Heart right ventricle (tissue), 16 donors: ENCODE measurements at regions not wholly inside any gene's neighbourhood (a gene's known extent, or its start where the extent isn't known, plus 50 kb on each side); places are given as distances from the start of the nearest gene placed in this dataset.

Source experiments
- ATAC-seq, 8 donors: fragments of 200-7000 bp; cut with Tn5 transposase; one replicate each; pipeline ENCODE4 v1.9.1; 2020; ENCODE audit warnings: mild to moderate bottlenecking in 8 of 8, moderate library complexity in 8 of 8, moderate number of reproducible peaks in 1 of 8
- DNase-seq, 2 donors: peaks; one replicate each; pipeline ENCODE4 v3.0.0-alpha.2; 2020
- H3K27ac ChIP-seq, 10 donors: fragments of 200-600 bp; sonication (generic) in 2 of 10; one replicate each; pipeline versions ENCODE4 v1.5.0 to v1.8.0; 2020 to 2022; ENCODE audit warnings: mild to moderate bottlenecking in 3 of 10
- H3K27me3 ChIP-seq, 7 donors: fragments of 200-600 bp; one replicate each; pipeline ENCODE4 v1.8.0; 2021 to 2022; ENCODE audit warnings: mild to moderate bottlenecking in 2 of 7
- H3K36me3 ChIP-seq, 9 donors: fragments of 200-600 bp; sonication (generic) in 1 of 9; one replicate each; pipeline versions ENCODE4 v1.5.0 to v1.8.0; 2020 to 2022; ENCODE audit warnings: mild to moderate bottlenecking in 2 of 9
- H3K4me1 ChIP-seq, 9 donors: fragments of 200-600 bp; sonication (generic) in 1 of 9; one replicate each; pipeline versions ENCODE4 v1.5.0 to v1.8.0; 2020 to 2022; ENCODE audit warnings: mild to moderate bottlenecking in 4 of 9
- H3K4me3 ChIP-seq, 10 donors: fragments of 200-600 bp; sonication (generic) in 2 of 10; one replicate each; pipeline versions ENCODE4 v1.5.0 to v1.8.0; 2020 to 2022; ENCODE audit warnings: mild to moderate bottlenecking in 7 of 10, moderate library complexity in 2 of 10
- H3K9me3 ChIP-seq, 11 donors: fragments of 200-600 bp in 10 of 11; sonication (generic) in 2 of 11; one replicate each; pipeline versions ENCODE4 v1.5.0 to v1.8.0; 2013 to 2022; ENCODE audit warnings: mild to moderate bottlenecking in 2 of 11, control low read depth in 1 of 11, moderate library complexity in 1 of 11
- WGBS, 2 donors: extraction: QIAGEN DNeasy Blood & Tissue Kit; methylation state at CpG; one replicate each; pipeline ENCODE4 v1.1.7; 2013; ENCODE audit warnings: inconsistent platforms in 1 of 2; 5-methylcytosine and 5-hydroxymethylcytosine counted together
- intact Hi-C, 10 donors: fragments of 100-400 bp; cut with DNase I; formaldehyde crosslinking; loops; one replicate each; pipeline versions ENCODE4 v1.11.1 to v1.14.2; 2022
- TF ChIP-seq, protein P1 (sequence below), 9 donors: fragments of 200-600 bp; sonication (generic) in 2 of 9; IDR thresholded peaks; one replicate each; pipeline versions ENCODE4 v1.5.0 to v1.8.0; 2021 to 2022; ENCODE audit warnings: antibody characterized with exemption in 9 of 9, mild to moderate bottlenecking in 5 of 9, moderate library complexity in 1 of 9
- donor health status: Arrhythmogenic right ventricular cardiomyopathy.
- donor health status: ischemic (EF 13 %, LVEDD 7.1; RV severe dilation, severe dysfunction).
- donor health status: healthy with polysubstance abuse.
- donor health status: DM: no; HTN: yes; CAD: no.
- donor health status: DM: no; HTN: no; CAD: no.
- donor health status: ischemic (EF 25% LVEDD 6.9; RV normal size, moderate dysfunction).
- donor health status: ischemic (EF 25% LVEDD 5.7; RV mildly dilated, moderate dysfunction).
- donor health status: healthy.
- donor health status: DM: yes; HTN: yes; CAD: no.
- donor health status: Ischemic cardiomyopathy.
- donor health status: ischemic (EF 35%, LVEDD 5.7; RV mildly dilated, moderate dysfunction).
- donor health status: nonischemic (EF 11% LVEDD 7.7; RV severe dilation, severe dysfunction).
- donor health status: DM: yes; HTN: yes; CAD: no.
- donor health status: PGD.
- donor health status: ischemic (EF 29% LVEDD 5.4; RV normal size, mild dysfunction).
- donor health status: nonischemic (EF 23%, LVEDD 6.1; RV moderate dilation, normal function).

DNA sequence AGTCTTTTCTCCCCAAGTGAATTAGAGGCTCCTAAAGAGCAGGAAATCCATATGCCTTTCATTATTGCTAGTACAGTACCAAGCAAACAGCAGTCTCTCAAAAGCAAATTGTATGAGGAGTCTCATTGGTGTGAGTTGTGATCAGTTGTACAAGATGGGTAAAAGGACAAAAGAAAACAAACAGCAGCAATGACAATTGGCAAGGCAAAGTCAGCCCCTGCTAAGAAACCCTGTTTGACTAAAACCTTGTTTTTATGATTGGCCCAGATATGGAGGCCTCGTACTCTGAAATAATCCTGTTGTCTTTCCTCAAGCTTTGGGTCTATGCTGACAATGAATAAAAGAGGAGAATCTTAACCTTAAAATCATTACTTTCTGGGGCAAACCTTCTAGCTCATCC, 69.8 kb downstream of the FOXD1 start:
- intact Hi-C loops: no loop called here
- Histone ChIP-seq H3K27ac (no peak overlapping the region), H3K9me3 (peaks cover 0 to 7% (median 0%) of the 10 kb centered on the region in 11 donors), H3K4me3 (no peak overlapping the region), H3K36me3 (no peaks in the 10 kb centered on the region), H3K27me3 (peaks cover 22 to 98% (median 94%) of the 10 kb centered on the region in 7 donors), H3K4me1 (peaks cover 2 to 26% (median 13%) of the 10 kb centered on the region in 9 donors)
- TF ChIP-seq, protein P1, sequence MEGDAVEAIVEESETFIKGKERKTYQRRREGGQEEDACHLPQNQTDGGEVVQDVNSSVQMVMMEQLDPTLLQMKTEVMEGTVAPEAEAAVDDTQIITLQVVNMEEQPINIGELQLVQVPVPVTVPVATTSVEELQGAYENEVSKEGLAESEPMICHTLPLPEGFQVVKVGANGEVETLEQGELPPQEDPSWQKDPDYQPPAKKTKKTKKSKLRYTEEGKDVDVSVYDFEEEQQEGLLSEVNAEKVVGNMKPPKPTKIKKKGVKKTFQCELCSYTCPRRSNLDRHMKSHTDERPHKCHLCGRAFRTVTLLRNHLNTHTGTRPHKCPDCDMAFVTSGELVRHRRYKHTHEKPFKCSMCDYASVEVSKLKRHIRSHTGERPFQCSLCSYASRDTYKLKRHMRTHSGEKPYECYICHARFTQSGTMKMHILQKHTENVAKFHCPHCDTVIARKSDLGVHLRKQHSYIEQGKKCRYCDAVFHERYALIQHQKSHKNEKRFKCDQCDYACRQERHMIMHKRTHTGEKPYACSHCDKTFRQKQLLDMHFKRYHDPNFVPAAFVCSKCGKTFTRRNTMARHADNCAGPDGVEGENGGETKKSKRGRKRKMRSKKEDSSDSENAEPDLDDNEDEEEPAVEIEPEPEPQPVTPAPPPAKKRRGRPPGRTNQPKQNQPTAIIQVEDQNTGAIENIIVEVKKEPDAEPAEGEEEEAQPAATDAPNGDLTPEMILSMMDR (IDR thresholded peaks at IDR 0.05): no peak
- WGBS, 2 donors: 92 to 95% methylated on average over 1 of the region's 1 CpG
- no peak for ATAC-seq
- DNase-seq: no peak

- Histone ChIP-seq H3K27ac (no peak overlapping the region), H3K4me3 (no peak overlapping the region), H3K9me3 (no peaks in the 10 kb centered on the region), H3K36me3 (no peaks in the 10 kb centered on the region), H3K27me3 (peaks cover 18 to 98% (median 94%) of the 10 kb centered on the region in 7 donors), H3K4me1 (peaks cover 2 to 26% (median 13%) of the 10 kb centered on the region in 9 donors)
- intact Hi-C loops: no loop called here
- 27 to 37% methylated on average over 5 of the region's 5 CpGs for WGBS, 2 donors
- TF ChIP-seq, protein P1 (IDR thresholded peaks at IDR 0.05): no peak
- DNase-seq: no peak
- ATAC-seq: no peak
Observed at GRCh38 chr5:73378070-73378469, 70.5 kb downstream of the FOXD1 start.

DNA sequence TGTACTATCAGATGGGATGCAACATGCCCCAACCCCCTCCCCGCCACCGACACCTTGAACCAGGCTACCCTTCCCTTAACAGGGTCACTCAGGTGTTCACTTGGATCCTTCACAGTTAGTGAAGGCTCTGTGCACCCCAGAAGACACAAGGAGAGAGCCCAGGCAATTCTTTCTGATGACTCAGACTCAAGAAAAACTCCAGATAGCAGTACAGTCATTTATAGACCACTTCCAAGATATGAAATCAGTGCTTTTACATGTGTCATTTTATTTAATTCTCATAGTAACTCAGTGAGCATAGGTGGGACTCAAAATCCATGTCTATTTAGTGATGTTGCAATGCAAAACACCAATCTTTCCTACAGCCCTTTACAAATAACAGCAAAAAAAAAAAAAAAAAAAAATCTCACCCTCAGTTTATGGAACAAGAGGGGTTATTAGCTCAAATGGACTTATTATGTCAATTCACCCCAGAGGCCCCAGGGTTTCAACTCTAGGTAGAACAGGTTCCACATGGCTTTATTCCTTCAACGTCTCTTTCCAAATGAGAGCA, 71.9 kb downstream of the FOXD1 start:
- DNase-seq (no peak), ATAC-seq (no peak)
- intact Hi-C loops: no loop called here
- Histone ChIP-seq H3K27ac (no peak overlapping the region), H3K4me3 (no peak overlapping the region), H3K9me3 (no peaks in the 10 kb centered on the region), H3K27me3 (peaks cover 4 to 98% (median 94%) of the 10 kb centered on the region in 7 donors), H3K4me1 (peaks cover 0 to 18% (median 5%) of the 10 kb centered on the region in 9 donors), H3K36me3 (no peaks in the 10 kb centered on the region)
- TF ChIP-seq, protein P1 (IDR thresholded peaks at IDR 0.05): no peak
- 69 to 81% methylated on average over 3 of the region's 3 CpGs for WGBS, 2 donors

DNA sequence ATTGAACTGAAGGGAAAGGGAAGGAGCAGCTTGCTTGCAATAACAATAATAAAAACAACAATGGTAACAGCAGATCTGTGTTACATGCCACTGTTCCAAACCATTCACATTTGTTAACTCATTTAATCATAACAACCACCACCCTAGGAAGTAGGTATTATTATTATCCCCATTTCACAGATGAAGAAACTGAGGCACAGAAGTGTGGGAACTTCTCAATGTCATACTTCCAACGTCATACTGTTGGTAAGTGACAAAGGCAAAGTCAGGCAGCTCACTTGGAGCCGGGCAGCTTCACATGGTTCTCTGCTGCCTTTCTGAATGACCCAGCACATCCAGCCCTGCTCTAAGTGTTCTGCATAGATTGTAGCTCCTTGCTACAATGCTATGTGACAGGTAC, 72.6 kb downstream of the FOXD1 start:
- Histone ChIP-seq H3K27me3 (peaks cover 0 to 98% (median 92%) of the 10 kb centered on the region in 7 donors), H3K4me1 (peaks cover 0 to 11% (median 0%) of the 10 kb centered on the region in 9 donors), H3K4me3 (no peak overlapping the region), H3K9me3 (no peaks in the 10 kb centered on the region), H3K36me3 (no peaks in the 10 kb centered on the region), H3K27ac (no peak overlapping the region)
- no peak for DNase-seq
- intact Hi-C loops: no loop called here
- no peak for ATAC-seq
- 56 to 88% methylated on average over 2 of the region's 2 CpGs for WGBS, 2 donors
- TF ChIP-seq, protein P1 (IDR thresholded peaks at IDR 0.05): no peak
